ENCODE measurements at regions not wholly inside any gene's neighbourhood (a gene's known extent, or its start where the extent isn't known, plus 50 kb on each side); places are given as distances from the start of the nearest gene placed in this dataset.

GRCh38 chr11:130727157-130728119 lies 188.8 kb downstream of the SNX19 start:
- Histone ChIP-seq H3K36me3 (ENCODE audit: insufficient read depth, low read length) (no peaks in the 10 kb centered on the region), H3K9ac (ENCODE audit: low read depth, low read length) (no peak overlapping the region), H3K9me3 (ENCODE audit: control insufficient read depth, insufficient read depth, low read length) (peaks cover 15% of the 10 kb centered on the region; the same call in 1 of the 2 replicates), H3K4me1 (ENCODE audit: insufficient read depth, low read length) (peaks cover 11% of the 10 kb centered on the region; the same call in 1 of the 2 replicates)

- H3K4me1 ChIP-seq (ENCODE audit: insufficient read depth, low read length): peaks cover 11% of the 10 kb centered on the region; the same call in 1 of the 2 replicates
- H3K36me3 ChIP-seq (ENCODE audit: insufficient read depth, low read length): no peaks in the 10 kb centered on the region
- no peak overlapping the region for H3K9ac ChIP-seq (ENCODE audit: low read depth, low read length)
- peaks cover 15% of the 10 kb centered on the region; the same call in 1 of the 2 replicates for H3K9me3 ChIP-seq (ENCODE audit: control insufficient read depth, insufficient read depth, low read length)
These were observed 187.8 kb downstream of the SNX19 start for GRCh38 chr11:130728185-130729180.

GRCh38 chr11:130729193-130729592 lies 187.1 kb downstream of the SNX19 start:
- no peak overlapping the region for H3K9ac ChIP-seq (ENCODE audit: low read depth, low read length)
- peaks cover 11% of the 10 kb centered on the region; the same call in 1 of the 2 replicates for H3K4me1 ChIP-seq (ENCODE audit: insufficient read depth, low read length)
- H3K9me3 ChIP-seq (ENCODE audit: control insufficient read depth, insufficient read depth, low read length): peaks cover 15% of the 10 kb centered on the region; the same call in 1 of the 2 replicates
- no peaks in the 10 kb centered on the region for H3K36me3 ChIP-seq (ENCODE audit: insufficient read depth, low read length)

- Histone ChIP-seq H3K9ac (ENCODE audit: low read depth, low read length) (no peak overlapping the region), H3K9me3 (ENCODE audit: control insufficient read depth, insufficient read depth, low read length) (peaks cover 15% of the 10 kb centered on the region; the same call in 1 of the 2 replicates), H3K4me1 (ENCODE audit: insufficient read depth, low read length) (peaks cover 11% of the 10 kb centered on the region; the same call in 1 of the 2 replicates), H3K36me3 (ENCODE audit: insufficient read depth, low read length) (no peaks in the 10 kb centered on the region)
These were observed 186.5 kb downstream of the SNX19 start for GRCh38 chr11:130729678-130730300.

GRCh38 chr11:130731401-130731800 lies 184.9 kb downstream of the SNX19 start:
- H3K9me3 ChIP-seq (ENCODE audit: control insufficient read depth, insufficient read depth, low read length): peaks cover 15% of the 10 kb centered on the region; the same call in 1 of the 2 replicates
- H3K4me1 ChIP-seq (ENCODE audit: insufficient read depth, low read length): 0 out of 2 replicates have a peak, but pooled peaks cover 2% of the 10 kb centered on the region
- H3K36me3 ChIP-seq (ENCODE audit: insufficient read depth, low read length): no peaks in the 10 kb centered on the region
- no peak overlapping the region for H3K9ac ChIP-seq (ENCODE audit: low read depth, low read length)

- Histone ChIP-seq H3K9ac (ENCODE audit: low read depth, low read length) (no peak overlapping the region), H3K4me1 (ENCODE audit: insufficient read depth, low read length) (no peaks in the 10 kb centered on the region; the same call in 1 of the 2 replicates), H3K9me3 (ENCODE audit: control insufficient read depth, insufficient read depth, low read length) (peaks cover 15% of the 10 kb centered on the region; the same call in 1 of the 2 replicates), H3K36me3 (ENCODE audit: insufficient read depth, low read length) (no peaks in the 10 kb centered on the region)
These were observed 183.8 kb downstream of the SNX19 start for GRCh38 chr11:130732476-130732875.

- Histone ChIP-seq H3K9me3 (ENCODE audit: control insufficient read depth, insufficient read depth, low read length) (peaks cover 11% of the 10 kb centered on the region), H3K36me3 (ENCODE audit: insufficient read depth, low read length) (no peaks in the 10 kb centered on the region), H3K4me1 (ENCODE audit: insufficient read depth, low read length) (no peaks in the 10 kb centered on the region; the same call in 1 of the 2 replicates), H3K9ac (ENCODE audit: low read depth, low read length) (no peak overlapping the region)
These were observed 179.0 kb downstream of the SNX19 start for GRCh38 chr11:130737041-130737830.

- Histone ChIP-seq H3K4me1 (ENCODE audit: insufficient read depth, low read length) (no peaks in the 10 kb centered on the region; the same call in 1 of the 2 replicates), H3K9me3 (ENCODE audit: control insufficient read depth, insufficient read depth, low read length) (peaks cover 13% of the 10 kb centered on the region), H3K9ac (ENCODE audit: low read depth, low read length) (no peak overlapping the region), H3K36me3 (ENCODE audit: insufficient read depth, low read length) (no peaks in the 10 kb centered on the region)
These were observed 178.3 kb downstream of the SNX19 start for GRCh38 chr11:130737866-130738431.

GRCh38 chr11:130738611-130739010 lies 177.7 kb downstream of the SNX19 start:
- Histone ChIP-seq H3K9me3 (ENCODE audit: control insufficient read depth, insufficient read depth, low read length) (peaks cover 13% of the 10 kb centered on the region), H3K4me1 (ENCODE audit: insufficient read depth, low read length) (no peaks in the 10 kb centered on the region; the same call in 1 of the 2 replicates), H3K9ac (ENCODE audit: low read depth, low read length) (no peak overlapping the region), H3K36me3 (ENCODE audit: insufficient read depth, low read length) (no peaks in the 10 kb centered on the region)

- no peak overlapping the region for H3K9ac ChIP-seq (ENCODE audit: low read depth, low read length)
- H3K9me3 ChIP-seq (ENCODE audit: control insufficient read depth, insufficient read depth, low read length): peaks cover 14% of the 10 kb centered on the region
- no peaks in the 10 kb centered on the region for H3K36me3 ChIP-seq (ENCODE audit: insufficient read depth, low read length)
These were observed 175.5 kb downstream of the SNX19 start for GRCh38 chr11:130740819-130741218.

GRCh38 chr11:130744794-130745193 lies 171.5 kb downstream of the SNX19 start:
- no peaks in the 10 kb centered on the region for H3K4me1 ChIP-seq (ENCODE audit: insufficient read depth, low read length)
- no peaks in the 10 kb centered on the region; the same call in 1 of the 2 replicates for H3K36me3 ChIP-seq (ENCODE audit: insufficient read depth, low read length)
- peaks cover 18% of the 10 kb centered on the region for H3K9me3 ChIP-seq (ENCODE audit: control insufficient read depth, insufficient read depth, low read length)
- no peak overlapping the region for H3K9ac ChIP-seq (ENCODE audit: low read depth, low read length)

More at GRCh38 chr11:130740819-130741218, 175.5 kb downstream of the SNX19 start:
- no peaks in the 10 kb centered on the region; the same call in 1 of the 2 replicates for H3K4me1 ChIP-seq (ENCODE audit: insufficient read depth, low read length)

GRCh38 chr11:130749216-130749615 lies 167.1 kb downstream of the SNX19 start:
- Histone ChIP-seq H3K4me1 (ENCODE audit: insufficient read depth, low read length) (no peaks in the 10 kb centered on the region), H3K36me3 (ENCODE audit: insufficient read depth, low read length) (no peaks in the 10 kb centered on the region; the same call in 1 of the 2 replicates), H3K9me3 (ENCODE audit: control insufficient read depth, insufficient read depth, low read length) (peaks cover 9% of the 10 kb centered on the region)

More at GRCh38 chr11:130749216-130749615, 167.1 kb downstream of the SNX19 start:
- H3K9ac ChIP-seq (ENCODE audit: low read depth, low read length): no peak overlapping the region

All from ES-I3 (cell line).